ENCODE measurements at regions not wholly inside any gene's neighbourhood (a gene's known extent, or its start where the extent isn't known, plus 50 kb on each side); places are given as distances from the start of the nearest gene placed in this dataset.

DNA sequence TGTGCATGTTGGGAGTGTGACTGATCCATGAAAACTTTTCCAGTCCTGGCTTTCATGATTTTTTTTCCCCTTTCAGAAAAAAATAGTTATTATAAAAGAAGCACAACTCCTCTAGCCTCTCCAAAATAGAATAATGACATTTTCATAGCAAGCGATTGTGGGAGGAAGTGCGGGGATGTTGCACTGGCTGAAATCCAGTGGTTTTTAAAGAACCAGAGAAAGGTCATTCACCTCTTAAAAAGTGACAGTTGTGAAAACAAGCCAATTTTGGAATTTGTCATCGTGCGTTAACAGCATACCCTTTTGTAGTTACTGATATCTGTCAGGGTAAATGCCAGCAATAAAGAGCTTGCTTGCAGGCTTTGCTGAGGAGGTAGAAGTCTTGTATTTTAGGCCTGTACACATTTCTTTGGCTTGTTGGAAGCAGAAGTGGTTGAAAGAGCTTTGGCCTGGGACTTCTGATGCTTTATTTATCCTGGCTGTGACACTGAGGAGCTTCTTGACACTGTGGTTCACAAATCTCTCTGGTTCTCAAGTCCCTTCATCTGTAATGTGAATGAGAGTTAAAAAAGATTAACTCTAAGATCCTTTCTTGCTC is 545.9 kb downstream of the REEP3 start:
- Histone ChIP-seq H3K9me3 (no peaks in the 10 kb centered on the region), H3K27ac (no peak overlapping the region), H3K27me3 (no peaks in the 10 kb centered on the region), H3K36me3 (no peaks in the 10 kb centered on the region), H3K4me3 (no peak overlapping the region), H3K4me1 (no peaks in the 10 kb centered on the region)
- no peak for DNase-seq
- no peak for TF ChIP-seq POLR2A (IDR thresholded peaks at IDR 0.05)
- TF ChIP-seq, protein P1, sequence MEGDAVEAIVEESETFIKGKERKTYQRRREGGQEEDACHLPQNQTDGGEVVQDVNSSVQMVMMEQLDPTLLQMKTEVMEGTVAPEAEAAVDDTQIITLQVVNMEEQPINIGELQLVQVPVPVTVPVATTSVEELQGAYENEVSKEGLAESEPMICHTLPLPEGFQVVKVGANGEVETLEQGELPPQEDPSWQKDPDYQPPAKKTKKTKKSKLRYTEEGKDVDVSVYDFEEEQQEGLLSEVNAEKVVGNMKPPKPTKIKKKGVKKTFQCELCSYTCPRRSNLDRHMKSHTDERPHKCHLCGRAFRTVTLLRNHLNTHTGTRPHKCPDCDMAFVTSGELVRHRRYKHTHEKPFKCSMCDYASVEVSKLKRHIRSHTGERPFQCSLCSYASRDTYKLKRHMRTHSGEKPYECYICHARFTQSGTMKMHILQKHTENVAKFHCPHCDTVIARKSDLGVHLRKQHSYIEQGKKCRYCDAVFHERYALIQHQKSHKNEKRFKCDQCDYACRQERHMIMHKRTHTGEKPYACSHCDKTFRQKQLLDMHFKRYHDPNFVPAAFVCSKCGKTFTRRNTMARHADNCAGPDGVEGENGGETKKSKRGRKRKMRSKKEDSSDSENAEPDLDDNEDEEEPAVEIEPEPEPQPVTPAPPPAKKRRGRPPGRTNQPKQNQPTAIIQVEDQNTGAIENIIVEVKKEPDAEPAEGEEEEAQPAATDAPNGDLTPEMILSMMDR (IDR thresholded peaks at IDR 0.05), result no peak

GRCh38 chr10:64067859-64068258 is 546.7 kb downstream of the REEP3 start:
- H3K4me1 ChIP-seq, result no peaks in the 10 kb centered on the region
- TF ChIP-seq POLR2A (IDR thresholded peaks at IDR 0.05), result no peak
- TF ChIP-seq, protein P1 (IDR thresholded peaks at IDR 0.05), result no peak
- DNase-seq, result no peak
- no peaks in the 10 kb centered on the region for H3K36me3 ChIP-seq
- H3K4me3 ChIP-seq, result no peak overlapping the region
- H3K27ac ChIP-seq, result no peak overlapping the region
- H3K9me3 ChIP-seq, result no peaks in the 10 kb centered on the region
- H3K27me3 ChIP-seq, result no peaks in the 10 kb centered on the region

DNA sequence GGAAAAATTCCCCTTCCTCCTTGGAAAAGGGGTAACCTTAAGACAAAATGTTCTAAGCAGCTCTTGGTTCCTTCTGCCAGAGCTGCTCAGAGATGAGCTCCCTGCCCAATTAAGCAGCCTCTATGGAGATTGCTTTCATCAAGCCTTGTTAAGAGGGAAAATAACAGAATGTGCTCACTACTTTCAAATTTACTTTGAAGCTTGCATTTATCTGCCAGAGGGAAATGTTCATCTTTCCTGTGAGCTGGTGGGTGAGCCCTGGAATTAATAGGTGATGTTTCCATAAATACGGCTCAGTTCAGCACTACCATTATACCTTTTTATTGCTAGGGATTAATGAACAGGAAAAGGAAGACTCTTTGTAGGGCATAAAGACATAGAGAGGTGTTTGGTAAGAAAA is 549.0 kb downstream of the REEP3 start:
- DNase-seq, result no peak
- no peak overlapping the region for H3K4me3 ChIP-seq
- TF ChIP-seq, protein P1 (IDR thresholded peaks at IDR 0.05), result no peak
- no peak for TF ChIP-seq POLR2A (IDR thresholded peaks at IDR 0.05)
- H3K36me3 ChIP-seq, result no peaks in the 10 kb centered on the region
- no peaks in the 10 kb centered on the region for H3K4me1 ChIP-seq
- no peaks in the 10 kb centered on the region for H3K27me3 ChIP-seq
- H3K27ac ChIP-seq, result no peak overlapping the region
- H3K9me3 ChIP-seq, result no peaks in the 10 kb centered on the region

DNA sequence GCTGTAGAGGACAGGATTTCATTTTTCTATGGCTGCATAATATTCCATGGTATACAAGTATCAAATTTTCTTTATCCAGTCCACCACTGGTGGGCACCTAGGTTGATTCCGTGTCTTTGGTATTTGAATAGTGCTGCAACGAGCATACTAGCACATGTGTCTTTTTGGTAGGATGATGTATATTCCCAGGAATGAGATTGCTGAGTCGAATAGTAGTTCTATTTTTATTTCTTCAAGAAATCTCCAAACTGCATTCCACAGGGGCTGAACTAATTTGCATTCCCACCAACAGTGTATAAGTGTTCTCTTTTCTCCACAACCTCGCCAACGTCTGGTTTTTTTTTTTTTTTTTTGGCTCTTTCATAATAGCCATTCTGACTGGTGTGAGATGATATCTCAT is 550.0 kb downstream of the REEP3 start:
- TF ChIP-seq POLR2A (IDR thresholded peaks at IDR 0.05), result no peak
- TF ChIP-seq, protein P1 (IDR thresholded peaks at IDR 0.05), result no peak
- H3K27me3 ChIP-seq, result no peaks in the 10 kb centered on the region
- no peaks in the 10 kb centered on the region for H3K9me3 ChIP-seq
- no peak for DNase-seq
- no peak overlapping the region for H3K4me3 ChIP-seq
- H3K36me3 ChIP-seq, result no peaks in the 10 kb centered on the region
- no peak overlapping the region for H3K27ac ChIP-seq
- H3K4me1 ChIP-seq, result no peaks in the 10 kb centered on the region

GRCh38 chr10:64075604-64076003 is 554.4 kb downstream of the REEP3 start:
- no peaks in the 10 kb centered on the region for H3K9me3 ChIP-seq
- no peak for DNase-seq
- H3K4me3 ChIP-seq, result no peak overlapping the region
- no peaks in the 10 kb centered on the region for H3K27me3 ChIP-seq
- H3K36me3 ChIP-seq, result no peaks in the 10 kb centered on the region
- H3K4me1 ChIP-seq, result no peaks in the 10 kb centered on the region
- TF ChIP-seq, protein P1 (IDR thresholded peaks at IDR 0.05), result no peak
- no peak for TF ChIP-seq POLR2A (IDR thresholded peaks at IDR 0.05)
- no peak overlapping the region for H3K27ac ChIP-seq

Data from Peyer's patch (tissue), 4 donors.